ENCODE measurements at regions not wholly inside any gene's neighbourhood (a gene's known extent, or its start where the extent isn't known, plus 50 kb on each side); places are given as distances from the start of the nearest gene placed in this dataset.

- TF ChIP-seq CTCF (IDR thresholded peaks at IDR 0.05; ENCODE audit: low read depth, low read length, missing control alignments): no peak
- in situ Hi-C loops (cut with HindIII; ENCODE audit: low sequenced_read_pairs): no loop called here
- H3K4me3 ChIP-seq (ENCODE audit: low read depth, low read length): no peak overlapping the region
- no peak for DNase-seq (ENCODE audit: low read depth)
These were observed 109.1 kb upstream of the CRHR1 start for GRCh38 chr17:45675012-45675411.

- no peak for TF ChIP-seq CTCF (IDR thresholded peaks at IDR 0.05; ENCODE audit: low read depth, low read length, missing control alignments)
- no peak overlapping the region for H3K4me3 ChIP-seq (ENCODE audit: low read depth, low read length)
- in situ Hi-C loops (cut with HindIII; ENCODE audit: low sequenced_read_pairs): no loop called here
These were observed 108.2 kb upstream of the CRHR1 start for GRCh38 chr17:45675892-45676291.

GRCh38 chr17:45676695-45677094 lies 107.4 kb upstream of the CRHR1 start:
- in situ Hi-C loops (cut with HindIII; ENCODE audit: low sequenced_read_pairs): no loop called here
- no peak for TF ChIP-seq CTCF (IDR thresholded peaks at IDR 0.05; ENCODE audit: low read depth, low read length, missing control alignments)
- no peak overlapping the region for H3K4me3 ChIP-seq (ENCODE audit: low read depth, low read length)
- DNase-seq (ENCODE audit: low read depth): no peak

More at GRCh38 chr17:45675892-45676291, 108.2 kb upstream of the CRHR1 start:
- DNase-seq (ENCODE audit: low read depth): no peak

GRCh38 chr17:45677770-45678169 lies 106.3 kb upstream of the CRHR1 start:
- H3K4me3 ChIP-seq (ENCODE audit: low read depth, low read length): no peak overlapping the region
- in situ Hi-C loops (cut with HindIII; ENCODE audit: low sequenced_read_pairs): no loop called here
- TF ChIP-seq CTCF (IDR thresholded peaks at IDR 0.05; ENCODE audit: low read depth, low read length, missing control alignments): no peak
- DNase-seq (ENCODE audit: low read depth): no peak

GRCh38 chr17:45679426-45679825 lies 104.7 kb upstream of the CRHR1 start:
- no peak for DNase-seq (ENCODE audit: low read depth)
- in situ Hi-C loops (cut with HindIII; ENCODE audit: low sequenced_read_pairs): no loop called here

GRCh38 chr17:45680360-45680759 lies 103.8 kb upstream of the CRHR1 start:
- no peak overlapping the region for H3K4me3 ChIP-seq (ENCODE audit: low read depth, low read length)
- no peak for TF ChIP-seq CTCF (IDR thresholded peaks at IDR 0.05; ENCODE audit: low read depth, low read length, missing control alignments)
- no peak for DNase-seq (ENCODE audit: low read depth)
- in situ Hi-C loops (cut with HindIII; ENCODE audit: low sequenced_read_pairs): no loop called here

More at GRCh38 chr17:45679426-45679825, 104.7 kb upstream of the CRHR1 start:
- no peak for TF ChIP-seq CTCF (IDR thresholded peaks at IDR 0.05; ENCODE audit: low read depth, low read length, missing control alignments)
- no peak overlapping the region for H3K4me3 ChIP-seq (ENCODE audit: low read depth, low read length)

GRCh38 chr17:45681706-45682105 lies 102.4 kb upstream of the CRHR1 start:
- no peak for DNase-seq (ENCODE audit: low read depth)
- TF ChIP-seq CTCF (IDR thresholded peaks at IDR 0.05; ENCODE audit: low read depth, low read length, missing control alignments): no peak
- in situ Hi-C loops (cut with HindIII; ENCODE audit: low sequenced_read_pairs): no loop called here
- no peak overlapping the region for H3K4me3 ChIP-seq (ENCODE audit: low read depth, low read length)
